B cell (primary cell): ENCODE measurements at regions not wholly inside any gene's neighbourhood (a gene's known extent, or its start where the extent isn't known, plus 50 kb on each side); places are given as distances from the start of the nearest gene placed in this dataset.

Source experiments
- ATAC-seq: fragments of 200-7000 bp; cut with Tn5 transposase; one replicate; pipeline ENCODE4 v1.10.0; 2021; ENCODE audit warnings: low read depth, mild to moderate bottlenecking, moderate number of reproducible peaks, moderate library complexity
- CTCF ChIA-PET: fragments of 350-600 bp; sonication (Branson Sonifier 250); formaldehyde crosslinking; loops from one replicate; lab custom pipeline; 2021; ENCODE audit warnings: antibody characterized with exemption, inconsistent platforms; lab: Charles Lee
- POLR2A ChIA-PET: fragments of 350-600 bp; sonication (Branson Sonifier 250); formaldehyde crosslinking; loops from one replicate; lab custom pipeline; 2021; ENCODE audit warnings: antibody characterized with exemption; lab: Charles Lee
- DNase-seq: peaks from one replicate; pipeline ENCODE4 v3.0.0; 2013
- H2AFZ ChIP-seq: 2 replicates; pipeline ENCODE4 v1.6.1; 2012; ENCODE audit warnings: mild to moderate bottlenecking, low read depth, low read length; ENCODE audit not compliant: insufficient read depth, poor library complexity, severe bottlenecking
- H3K27ac ChIP-seq, 2 donors: 1 replicate in 1 of 2; 2 replicates in 1 of 2; pipeline ENCODE4 v1.5.1; 2012 to 2013; ENCODE audit warnings: low read length in 2 of 2, mild to moderate bottlenecking in 2 of 2, moderate library complexity in 1 of 2
- H3K27me3 ChIP-seq, 4 experiments: fragments of 200-600 bp in 1 of 4; sonication (generic) in 1 of 4; replicated peaks in 1 of 4; 1 replicate in 2 of 4; 2 replicates in 2 of 4; pipeline versions ENCODE4 v1.6.1 to v1.7.0; 2013 to 2016; ENCODE audit warnings: low read length in 3 of 4, mild to moderate bottlenecking in 2 of 4, mixed read lengths in 1 of 4, moderate library complexity in 1 of 4; ENCODE audit not compliant: insufficient read depth in 4 of 4, control insufficient read depth in 3 of 4; ENCODE audit errors: control extremely low read depth in 1 of 4
- H3K36me3 ChIP-seq, 2 experiments: replicated peaks in 1 of 2; 1 replicate in 1 of 2; 2 replicates in 1 of 2; pipeline versions ENCODE4 v1.6.1 to v1.7.1; 2013; ENCODE audit warnings: low read length in 1 of 2; ENCODE audit not compliant: insufficient read depth in 2 of 2, control insufficient read depth in 1 of 2; ENCODE audit errors: control extremely low read depth in 1 of 2, extremely low read depth in 1 of 2
- H3K4me1 ChIP-seq, 2 donors: fragments of 200-600 bp in 1 of 2; sonication (generic) in 1 of 2; 1 replicate in 1 of 2; 2 replicates in 1 of 2; pipeline versions ENCODE4 v1.5.1 to v1.6.1; 2013 to 2017; ENCODE audit warnings: low read length in 2 of 2; ENCODE audit not compliant: control insufficient read depth in 2 of 2, insufficient read depth in 2 of 2
- H3K4me2 ChIP-seq: replicated peaks from 2 replicates; pipeline ENCODE3; 2012; ENCODE audit warnings: mild to moderate bottlenecking, low read depth, low read length; ENCODE audit not compliant: poor library complexity, severe bottlenecking
- H3K4me3 ChIP-seq, 5 experiments: fragments of 200-600 bp in 1 of 5; sonication (generic) in 1 of 5; 1 replicate in 3 of 5; 2 replicates in 2 of 5; pipeline versions ENCODE4 v1.5.1 to v1.7.0; 2011 to 2016; ENCODE audit warnings: low read length in 4 of 5, mild to moderate bottlenecking in 4 of 5, low read depth in 2 of 5, control low read depth in 1 of 5, moderate library complexity in 1 of 5; ENCODE audit not compliant: insufficient read depth in 1 of 5; ENCODE audit errors: control extremely low read depth in 1 of 5, extremely low read depth in 1 of 5
- H3K79me2 ChIP-seq: fragments of 200-600 bp; sonication (generic); one replicate; pipeline ENCODE4 v1.6.0; 2016; ENCODE audit warnings: low read length; ENCODE audit not compliant: control insufficient read depth, insufficient read depth
- H3K9ac ChIP-seq: fragments of 200-600 bp; sonication (generic); 2 replicates; pipeline ENCODE4 v1.6.1; 2017; ENCODE audit warnings: mild to moderate bottlenecking, low read length, moderate library complexity
- H3K9me3 ChIP-seq, 3 donors: one replicate each; pipeline versions ENCODE4 v1.6.1 to v1.7.1; 2013; ENCODE audit warnings: low read length in 2 of 3; ENCODE audit not compliant: control insufficient read depth in 2 of 3, insufficient read depth in 1 of 3; ENCODE audit errors: control extremely low read depth in 1 of 3
- H4K20me1 ChIP-seq: 2 replicates; pipeline ENCODE4 v1.6.0; 2012; ENCODE audit warnings: mild to moderate bottlenecking, low read length; ENCODE audit not compliant: insufficient read depth, control insufficient read depth, poor library complexity, severe bottlenecking
- H3K27ac Mint-ChIP-seq: one replicate; pipeline ENCODE4 v1.8.0; 2021; ENCODE audit warnings: mixed read lengths
- H3K27me3 Mint-ChIP-seq: one replicate; pipeline ENCODE4 v1.8.0; 2021; ENCODE audit warnings: mixed read lengths
- H3K4me1 Mint-ChIP-seq: one replicate; pipeline ENCODE4 v1.8.0; 2021; ENCODE audit warnings: mixed read lengths
- H3K4me3 Mint-ChIP-seq: one replicate; pipeline ENCODE4 v1.8.0; 2021; ENCODE audit warnings: mixed read lengths
- H3K9me3 Mint-ChIP-seq: one replicate; pipeline ENCODE4 v1.8.0; 2022; ENCODE audit warnings: mixed read lengths; ENCODE audit not compliant: insufficient read depth
- EZH2 ChIP-seq: IDR thresholded peaks from 2 replicates; pipeline ENCODE4 v1.6.1; 2012; ENCODE audit warnings: borderline replicate concordance, low read depth, mild to moderate bottlenecking, moderate library complexity, low read length; ENCODE audit not compliant: insufficient read depth, poor library complexity, severe bottlenecking
- WGBS: methylation state at CpG from one replicate; pipeline ENCODE4 v1.1.5; 2013; ENCODE audit warnings: missing lambda C conversion rate; ENCODE audit not compliant: insufficient coverage; 5-methylcytosine and 5-hydroxymethylcytosine counted together
- intact Hi-C: fragments of 100-400 bp; cut with micrococcal nuclease; formaldehyde crosslinking; loops from one replicate; pipeline ENCODE4 v1.10.0; 2022
- TF ChIP-seq, protein P1 (sequence below): fragments of 200-600 bp; IDR thresholded peaks from one replicate; pipeline ENCODE4 v1.8.0; 2022; ENCODE audit warnings: antibody characterized with exemption, mild to moderate bottlenecking

DNA sequence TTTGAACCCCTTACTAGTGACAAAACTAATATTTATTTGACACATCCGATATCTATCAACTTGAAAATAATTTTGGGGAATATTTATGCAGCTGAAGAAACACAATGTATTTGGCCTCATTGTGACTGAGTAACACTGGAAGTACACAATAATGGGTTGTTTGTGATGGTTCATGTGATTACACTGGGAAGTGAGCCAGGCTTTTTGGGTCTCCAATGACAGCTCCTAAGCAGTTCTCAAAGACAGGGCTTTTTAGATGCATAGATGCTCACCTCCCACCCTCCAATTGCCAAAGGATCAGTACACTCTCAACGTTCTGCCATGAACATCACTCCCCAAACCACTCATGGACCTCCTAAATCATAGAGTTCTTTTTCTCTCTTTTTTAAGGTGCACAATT, 170.0 kb downstream of the SLC24A2 start:
- WGBS, result 100% methylated on average over 1 of the region's 2 CpGs
- no peak for TF ChIP-seq EZH2
- CTCF ChIA-PET, result no interaction called here

DNA sequence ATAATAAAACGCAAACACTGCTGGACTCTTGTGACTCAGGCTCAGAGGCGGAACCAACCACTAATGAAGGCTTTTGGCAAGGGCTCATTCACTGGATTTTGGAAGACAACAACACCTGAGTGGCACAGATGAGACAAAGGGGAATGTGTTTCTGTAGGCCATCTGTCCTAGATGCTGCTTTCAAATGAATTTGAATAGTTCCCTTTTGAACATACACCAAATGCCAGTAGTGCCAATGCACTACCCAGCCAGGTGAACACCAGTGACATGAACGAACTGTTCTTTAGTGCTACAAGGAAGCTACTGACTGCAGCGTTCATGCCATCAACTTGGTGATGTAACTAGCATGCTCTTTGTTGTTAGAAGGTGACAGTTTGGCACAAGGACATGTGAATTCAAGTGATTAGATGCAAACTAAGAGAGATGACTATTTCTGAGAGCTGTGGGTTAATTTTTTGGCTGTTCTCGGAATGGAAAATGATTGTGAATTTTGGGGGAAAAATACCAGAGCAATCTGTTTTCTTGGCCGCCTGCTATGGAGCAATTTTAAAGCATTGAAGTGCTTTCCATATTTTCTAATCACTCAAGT, 173.7 kb downstream of the SLC24A2 start:
- no peak overlapping the region for H3K27ac Mint-ChIP-seq

More for the DNA sequence above, 170.0 kb downstream of the SLC24A2 start:
- Histone ChIP-seq H3K27me3 (no peaks in the 10 kb centered on the region), H3K9ac (no peak overlapping the region), H3K4me1 (no peaks in the 10 kb centered on the region), H3K4me2 (no peak overlapping the region), H3K36me3 (no peaks in the 10 kb centered on the region), H2AFZ (no peak overlapping the region), H3K4me3 (no peak overlapping the region), H3K9me3 (no peaks in the 10 kb centered on the region), H4K20me1 (no peaks in the 10 kb centered on the region), H3K27ac (no peak overlapping the region), H3K79me2 (no peaks in the 10 kb centered on the region)
- DNase-seq, result no peak
- Mint-ChIP-seq H3K27ac (no peak overlapping the region), H3K4me1 (no peaks in the 10 kb centered on the region), H3K27me3 (no peaks in the 10 kb centered on the region), H3K9me3 (no peaks in the 10 kb centered on the region), H3K4me3 (no peak overlapping the region)
- no peak for ATAC-seq
- POLR2A ChIA-PET, result no interaction called here
- intact Hi-C loops, result no loop called here

More for the DNA sequence above, 173.7 kb downstream of the SLC24A2 start:
- Histone ChIP-seq H3K4me2 (no peak overlapping the region), H3K4me1 (no peaks in the 10 kb centered on the region), H2AFZ (no peak overlapping the region), H3K36me3 (no peaks in the 10 kb centered on the region), H4K20me1 (no peaks in the 10 kb centered on the region), H3K27me3 (no peaks in the 10 kb centered on the region), H3K9me3 (no peaks in the 10 kb centered on the region), H3K27ac (no peak overlapping the region), H3K4me3 (no peak overlapping the region), H3K9ac (no peak overlapping the region), H3K79me2 (no peaks in the 10 kb centered on the region)
- TF ChIP-seq, protein P1, sequence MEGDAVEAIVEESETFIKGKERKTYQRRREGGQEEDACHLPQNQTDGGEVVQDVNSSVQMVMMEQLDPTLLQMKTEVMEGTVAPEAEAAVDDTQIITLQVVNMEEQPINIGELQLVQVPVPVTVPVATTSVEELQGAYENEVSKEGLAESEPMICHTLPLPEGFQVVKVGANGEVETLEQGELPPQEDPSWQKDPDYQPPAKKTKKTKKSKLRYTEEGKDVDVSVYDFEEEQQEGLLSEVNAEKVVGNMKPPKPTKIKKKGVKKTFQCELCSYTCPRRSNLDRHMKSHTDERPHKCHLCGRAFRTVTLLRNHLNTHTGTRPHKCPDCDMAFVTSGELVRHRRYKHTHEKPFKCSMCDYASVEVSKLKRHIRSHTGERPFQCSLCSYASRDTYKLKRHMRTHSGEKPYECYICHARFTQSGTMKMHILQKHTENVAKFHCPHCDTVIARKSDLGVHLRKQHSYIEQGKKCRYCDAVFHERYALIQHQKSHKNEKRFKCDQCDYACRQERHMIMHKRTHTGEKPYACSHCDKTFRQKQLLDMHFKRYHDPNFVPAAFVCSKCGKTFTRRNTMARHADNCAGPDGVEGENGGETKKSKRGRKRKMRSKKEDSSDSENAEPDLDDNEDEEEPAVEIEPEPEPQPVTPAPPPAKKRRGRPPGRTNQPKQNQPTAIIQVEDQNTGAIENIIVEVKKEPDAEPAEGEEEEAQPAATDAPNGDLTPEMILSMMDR, result no peak
- no peak for TF ChIP-seq EZH2
- POLR2A ChIA-PET, result no interaction called here
- H3K4me1 Mint-ChIP-seq, result no peaks in the 10 kb centered on the region
- intact Hi-C loops, result no loop called here
- no peaks in the 10 kb centered on the region for H3K9me3 Mint-ChIP-seq
- DNase-seq, result no peak
- ATAC-seq, result no peak
- CTCF ChIA-PET, result no interaction called here
- no peak overlapping the region for H3K4me3 Mint-ChIP-seq
- WGBS, result 85% methylated on average over 4 of the region's 6 CpGs
- peaks cover 4% of the 10 kb centered on the region for H3K27me3 Mint-ChIP-seq
